Transverse colon (tissue), 4 donors: ENCODE measurements at regions not wholly inside any gene's neighbourhood (a gene's known extent, or its start where the extent isn't known, plus 50 kb on each side); places are given as distances from the start of the nearest gene placed in this dataset.

Experiments used
- POLR2A ChIP-seq: fragments of 450-650 bp; IDR thresholded peaks from one replicate; pipeline ENCODE4 v1.6.1; 2016; ENCODE audit warnings: antibody characterized with exemption, mild to moderate bottlenecking, moderate library complexity
- POLR2AphosphoS5 ChIP-seq, 3 donors: sonication (generic); formaldehyde crosslinking; IDR thresholded peaks; one replicate each; pipeline ENCODE4 v1.6.1; 2016; ENCODE audit warnings: antibody characterized with exemption in 3 of 3
- TF ChIP-seq, protein P1 (sequence below), 5 experiments: fragments of 200-600 bp in 3 of 5; fragments of 450-650 bp in 2 of 5; sonication (generic) in 3 of 5; IDR thresholded peaks; 1 replicate in 2 of 5; 2 replicates in 3 of 5; pipeline ENCODE4 v1.5.1; 2016 to 2017; ENCODE audit warnings: antibody characterized with exemption in 5 of 5, inconsistent platforms in 3 of 5, mild to moderate bottlenecking in 2 of 5, moderate library complexity in 1 of 5

GRCh38 chr9:28491121-28491520 is 917.8 kb upstream of the C9orf72 start:
- TF ChIP-seq, protein P1, sequence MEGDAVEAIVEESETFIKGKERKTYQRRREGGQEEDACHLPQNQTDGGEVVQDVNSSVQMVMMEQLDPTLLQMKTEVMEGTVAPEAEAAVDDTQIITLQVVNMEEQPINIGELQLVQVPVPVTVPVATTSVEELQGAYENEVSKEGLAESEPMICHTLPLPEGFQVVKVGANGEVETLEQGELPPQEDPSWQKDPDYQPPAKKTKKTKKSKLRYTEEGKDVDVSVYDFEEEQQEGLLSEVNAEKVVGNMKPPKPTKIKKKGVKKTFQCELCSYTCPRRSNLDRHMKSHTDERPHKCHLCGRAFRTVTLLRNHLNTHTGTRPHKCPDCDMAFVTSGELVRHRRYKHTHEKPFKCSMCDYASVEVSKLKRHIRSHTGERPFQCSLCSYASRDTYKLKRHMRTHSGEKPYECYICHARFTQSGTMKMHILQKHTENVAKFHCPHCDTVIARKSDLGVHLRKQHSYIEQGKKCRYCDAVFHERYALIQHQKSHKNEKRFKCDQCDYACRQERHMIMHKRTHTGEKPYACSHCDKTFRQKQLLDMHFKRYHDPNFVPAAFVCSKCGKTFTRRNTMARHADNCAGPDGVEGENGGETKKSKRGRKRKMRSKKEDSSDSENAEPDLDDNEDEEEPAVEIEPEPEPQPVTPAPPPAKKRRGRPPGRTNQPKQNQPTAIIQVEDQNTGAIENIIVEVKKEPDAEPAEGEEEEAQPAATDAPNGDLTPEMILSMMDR (IDR thresholded peaks at IDR 0.05) = no peak
- TF ChIP-seq POLR2A (no peak), POLR2AphosphoS5 (IDR thresholded peaks at IDR 0.05) (no peak)
